GM12891 (cell line): ENCODE measurements at regions not wholly inside any gene's neighbourhood (a gene's known extent, or its start where the extent isn't known, plus 50 kb on each side); places are given as distances from the start of the nearest gene placed in this dataset.

Source experiments
- POLR2A ChIP-seq: IDR thresholded peaks from 2 replicates; pipeline ENCODE4 v1.6.1; 2011; ENCODE audit warnings: low read depth, low read length, control low read depth
- POLR2AphosphoS5 ChIP-seq: IDR thresholded peaks from 2 replicates; pipeline ENCODE4 v1.6.1; 2011; ENCODE audit warnings: low read depth, low read length, control low read depth

- TF ChIP-seq POLR2A, result no peak
- no peak for TF ChIP-seq POLR2AphosphoS5
These were observed 152.3 kb downstream of the MAIP1 start for GRCh38 chr2:200107514-200108217.
